ENCODE measurements at regions not wholly inside any gene's neighbourhood (a gene's known extent, or its start where the extent isn't known, plus 50 kb on each side); places are given as distances from the start of the nearest gene placed in this dataset.

DNA sequence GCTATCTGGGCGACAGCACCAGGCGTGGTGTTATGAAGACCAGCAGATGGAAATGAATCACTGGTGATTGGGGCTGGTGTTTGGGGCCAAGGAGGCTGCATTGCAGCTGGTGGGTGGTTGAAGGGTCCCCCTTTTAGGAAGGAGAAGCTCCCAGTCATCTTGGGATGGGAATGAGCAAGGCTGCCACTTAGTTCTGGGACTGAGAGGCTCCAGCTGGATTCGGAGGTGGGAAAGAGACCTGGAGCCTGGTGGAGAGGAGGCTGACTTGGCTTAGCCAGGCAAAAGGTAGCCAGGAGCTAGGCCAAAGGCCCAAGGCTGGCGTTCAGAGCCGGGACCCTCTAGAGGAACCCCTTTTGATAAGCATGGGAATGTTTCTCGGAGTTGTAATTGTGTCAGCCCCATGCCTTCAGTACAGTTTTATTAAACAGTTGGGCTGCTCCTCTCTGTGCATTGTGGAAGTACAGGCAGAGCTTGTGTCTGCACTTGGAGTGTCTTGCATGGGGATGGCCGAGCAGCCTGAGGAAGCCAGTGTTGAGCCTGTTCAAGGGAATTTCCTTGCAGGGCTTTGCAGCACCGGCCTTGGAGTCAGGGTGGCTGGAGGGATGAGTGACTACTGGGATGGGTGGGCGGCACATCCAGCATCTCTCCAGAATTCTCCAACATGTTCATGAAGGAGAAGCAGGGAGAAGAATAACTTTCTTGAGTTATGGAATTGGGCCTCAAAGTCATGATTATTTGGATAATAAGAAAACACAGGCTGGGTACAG lies 234.9 kb downstream of the BAMBI start:
- Histone ChIP-seq H3K27me3 (no peaks in the 10 kb centered on the region), H3K4me3 (no peak overlapping the region), H3K4me1 (peaks cover 0 to 17% (median 0%) of the 10 kb centered on the region in 3 donors), H3K9me3 (no peaks in the 10 kb centered on the region), H3K36me3 (no peaks in the 10 kb centered on the region), H3K27ac (no peak overlapping the region)
- DNase-seq: no peak
- WGBS, 2 donors: 93 to 95% methylated on average over 6 to 8 of the region's 9 CpGs
- TF ChIP-seq, protein P1, sequence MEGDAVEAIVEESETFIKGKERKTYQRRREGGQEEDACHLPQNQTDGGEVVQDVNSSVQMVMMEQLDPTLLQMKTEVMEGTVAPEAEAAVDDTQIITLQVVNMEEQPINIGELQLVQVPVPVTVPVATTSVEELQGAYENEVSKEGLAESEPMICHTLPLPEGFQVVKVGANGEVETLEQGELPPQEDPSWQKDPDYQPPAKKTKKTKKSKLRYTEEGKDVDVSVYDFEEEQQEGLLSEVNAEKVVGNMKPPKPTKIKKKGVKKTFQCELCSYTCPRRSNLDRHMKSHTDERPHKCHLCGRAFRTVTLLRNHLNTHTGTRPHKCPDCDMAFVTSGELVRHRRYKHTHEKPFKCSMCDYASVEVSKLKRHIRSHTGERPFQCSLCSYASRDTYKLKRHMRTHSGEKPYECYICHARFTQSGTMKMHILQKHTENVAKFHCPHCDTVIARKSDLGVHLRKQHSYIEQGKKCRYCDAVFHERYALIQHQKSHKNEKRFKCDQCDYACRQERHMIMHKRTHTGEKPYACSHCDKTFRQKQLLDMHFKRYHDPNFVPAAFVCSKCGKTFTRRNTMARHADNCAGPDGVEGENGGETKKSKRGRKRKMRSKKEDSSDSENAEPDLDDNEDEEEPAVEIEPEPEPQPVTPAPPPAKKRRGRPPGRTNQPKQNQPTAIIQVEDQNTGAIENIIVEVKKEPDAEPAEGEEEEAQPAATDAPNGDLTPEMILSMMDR (IDR thresholded peaks at IDR 0.05): no peak
- no peak for TF ChIP-seq POLR2A (IDR thresholded peaks at IDR 0.05)
- intact Hi-C loops (cut with DNase I): no loop called here

DNA sequence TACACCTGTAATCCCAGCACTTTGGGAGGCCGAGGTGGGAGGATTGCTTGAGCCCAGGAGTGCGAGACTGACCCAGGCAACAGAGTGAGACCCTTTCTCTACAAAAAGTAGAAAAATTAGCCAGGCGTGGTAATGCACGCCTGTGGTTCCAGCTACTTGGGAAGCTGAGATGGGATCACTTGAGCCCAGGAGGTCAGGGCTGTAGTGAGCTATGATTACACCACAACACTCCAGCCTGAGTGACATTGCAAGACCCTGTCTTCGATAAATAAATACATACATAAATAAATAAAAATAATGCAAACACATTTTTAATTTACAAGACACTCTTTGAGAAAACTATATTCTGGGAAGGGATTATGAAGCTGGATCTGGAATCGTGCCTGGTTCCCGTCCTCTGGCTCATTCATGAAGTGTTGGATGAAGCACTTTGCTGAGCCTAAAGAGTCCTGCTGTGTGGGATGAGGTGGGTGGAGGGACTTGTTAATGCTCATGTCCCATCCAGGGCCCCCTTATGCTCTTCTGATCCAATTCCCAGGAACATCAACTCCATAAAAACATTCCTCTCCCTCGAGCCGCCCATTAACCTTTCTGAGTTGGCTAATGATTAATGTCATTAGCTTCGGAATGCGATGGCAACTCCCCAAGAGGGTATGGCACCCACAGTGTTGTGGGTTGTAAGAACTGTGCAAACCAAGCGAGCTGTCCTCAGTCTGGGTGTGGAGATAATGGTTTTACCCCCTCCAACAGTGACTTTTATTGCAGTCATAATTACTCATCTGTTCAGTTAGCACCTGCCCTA lies 236.3 kb downstream of the BAMBI start:
- TF ChIP-seq, protein P1 (IDR thresholded peaks at IDR 0.05): no peak
- no peak for TF ChIP-seq POLR2A (IDR thresholded peaks at IDR 0.05)
- no peak overlapping the region for H3K4me3 ChIP-seq
- no peaks in the 10 kb centered on the region for H3K9me3 ChIP-seq
- no peak overlapping the region for H3K27ac ChIP-seq
- WGBS, 2 donors: 64 to 77% methylated on average over 11 to 12 of the region's 12 CpGs
- H3K4me1 ChIP-seq: peaks cover 0 to 17% (median 0%) of the 10 kb centered on the region in 3 donors
- no peak for DNase-seq
- intact Hi-C loops (cut with DNase I): no loop called here
- H3K27me3 ChIP-seq: no peaks in the 10 kb centered on the region
- H3K36me3 ChIP-seq: no peaks in the 10 kb centered on the region

DNA sequence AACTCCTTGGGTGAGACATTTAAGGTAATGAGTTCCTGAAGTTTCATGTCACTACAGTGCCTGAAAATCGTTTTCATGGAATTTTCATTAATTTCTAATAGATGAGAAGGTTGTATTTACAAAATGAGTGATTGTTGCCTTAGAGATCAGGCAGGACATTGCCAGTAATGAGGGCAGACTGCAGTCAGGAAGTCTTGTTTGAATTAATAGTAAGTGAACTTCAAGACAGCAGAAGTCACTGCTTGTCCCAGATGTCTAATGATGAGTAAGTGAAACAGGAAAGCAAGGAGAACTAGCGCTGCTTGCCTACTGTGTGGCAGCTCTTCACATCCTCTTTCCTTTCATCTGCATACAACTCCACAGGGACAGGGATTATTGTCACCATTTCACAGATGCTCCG lies 237.4 kb downstream of the BAMBI start:
- H3K4me1 ChIP-seq: peaks cover 0 to 17% (median 0%) of the 10 kb centered on the region in 3 donors
- H3K4me3 ChIP-seq: no peak overlapping the region
- intact Hi-C loops (cut with DNase I): no loop called here
- H3K27me3 ChIP-seq: peaks cover 0 to 10% (median 0%) of the 10 kb centered on the region in 4 donors
- no peaks in the 10 kb centered on the region for H3K9me3 ChIP-seq
- 31 to 40% methylated on average over 3 of the region's 3 CpGs for WGBS, 2 donors
- DNase-seq: no peak
- no peak for TF ChIP-seq POLR2A (IDR thresholded peaks at IDR 0.05)
- TF ChIP-seq, protein P1 (IDR thresholded peaks at IDR 0.05): no peak
- H3K27ac ChIP-seq: no peak overlapping the region
- no peaks in the 10 kb centered on the region for H3K36me3 ChIP-seq

DNA sequence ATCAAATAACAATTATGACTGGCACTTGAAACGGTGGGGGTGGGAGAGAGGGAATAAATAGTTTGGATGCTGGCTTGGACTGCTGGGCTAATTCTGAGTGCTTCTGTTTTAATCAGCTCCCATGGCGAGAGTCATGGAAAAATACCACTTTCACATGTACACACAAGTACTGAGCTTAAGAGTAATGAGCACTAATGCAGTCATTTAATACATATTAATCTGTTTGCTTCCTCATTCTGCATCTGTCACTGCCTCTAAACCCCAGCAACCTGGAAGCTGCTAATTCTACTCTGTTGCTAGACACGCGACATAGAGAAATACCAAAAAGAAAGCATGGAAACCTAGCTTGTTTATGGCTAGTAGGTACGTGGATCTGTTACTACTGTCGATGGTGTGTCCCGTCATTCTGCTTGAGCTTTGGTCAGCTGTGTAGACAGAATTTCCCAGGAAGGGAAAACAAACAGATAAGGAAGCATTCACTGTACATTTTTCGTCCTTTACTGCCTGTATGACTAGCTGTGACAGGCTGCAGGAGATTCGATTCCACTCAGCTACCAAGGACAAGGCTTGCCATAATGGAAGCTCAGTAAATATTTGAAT lies 238.8 kb downstream of the BAMBI start:
- H3K9me3 ChIP-seq: no peaks in the 10 kb centered on the region
- peaks cover 0 to 17% (median 0%) of the 10 kb centered on the region in 3 donors for H3K4me1 ChIP-seq
- H3K27ac ChIP-seq: no peak overlapping the region
- H3K4me3 ChIP-seq: no peak overlapping the region
- no peak for TF ChIP-seq POLR2A (IDR thresholded peaks at IDR 0.05)
- TF ChIP-seq, protein P1 (IDR thresholded peaks at IDR 0.05): no peak
- H3K27me3 ChIP-seq: peaks cover 0 to 22% (median 0%) of the 10 kb centered on the region in 4 donors
- 29 to 32% methylated on average over 9 of the region's 9 CpGs for WGBS, 2 donors
- H3K36me3 ChIP-seq: no peaks in the 10 kb centered on the region
- intact Hi-C loops (cut with DNase I): no loop called here
- DNase-seq: no peak

DNA sequence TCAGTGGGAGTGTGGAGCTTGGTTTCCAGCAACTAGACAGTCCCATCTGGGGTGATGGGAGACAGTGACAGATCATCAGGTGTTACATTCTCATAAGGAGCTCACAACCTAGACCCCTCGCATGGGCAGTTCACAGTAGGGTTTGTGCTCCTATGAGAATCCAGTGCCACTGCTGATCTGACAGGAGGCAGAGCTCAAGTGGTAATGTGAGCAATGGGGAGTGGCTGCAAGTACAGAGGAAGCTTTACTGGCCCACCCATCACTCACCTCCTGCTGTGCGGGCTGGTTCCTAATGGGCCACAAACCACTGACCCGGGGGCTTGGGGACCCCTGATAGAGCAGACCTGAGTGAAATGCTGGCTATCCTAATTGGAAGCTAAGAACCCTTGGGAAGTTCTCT lies 242.8 kb downstream of the BAMBI start:
- no peaks in the 10 kb centered on the region for H3K9me3 ChIP-seq
- H3K27me3 ChIP-seq: peaks cover 0 to 60% (median 0%) of the 10 kb centered on the region in 4 donors
- DNase-seq: no peak
- H3K4me1 ChIP-seq: peaks cover 0 to 14% (median 0%) of the 10 kb centered on the region in 3 donors
- intact Hi-C loops (cut with DNase I): no loop called here
- no peak overlapping the region for H3K27ac ChIP-seq
- 87 to 100% methylated on average over 1 to 2 of the region's 3 CpGs for WGBS, 2 donors
- no peak overlapping the region for H3K4me3 ChIP-seq
- no peaks in the 10 kb centered on the region for H3K36me3 ChIP-seq
- TF ChIP-seq, protein P1 (IDR thresholded peaks at IDR 0.05): no peak
- TF ChIP-seq POLR2A (IDR thresholded peaks at IDR 0.05): no peak

Data from esophagus squamous epithelium (tissue), 5 donors.